HepG2 (cell line): ENCODE measurements at regions not wholly inside any gene's neighbourhood (a gene's known extent, or its start where the extent isn't known, plus 50 kb on each side); places are given as distances from the start of the nearest gene placed in this dataset.

Experiments
- ATAC-seq: fragments of 200-7000 bp; cut with Tn5 transposase; 3 replicates; pipeline ENCODE4 v1.9.1; 2020; ENCODE audit warnings: mild to moderate bottlenecking, moderate library complexity
- BruUV-seq: library from RNA; stranded (reverse); fragments of 400-500 nt; replicated peaks from 2 replicates; lab custom pipeline; 2021; lab: Mats Ljungman, UMichigan
- CTCF ChIA-PET: fragments of 300-600 bp; formaldehyde crosslinking; extraction: SDS; loops from one replicate; lab custom pipeline; 2021; ENCODE audit warnings: low total read pairs, inconsistent platforms, low intra/inter-chr PET ratio; lab: Yijun Ruan, JAX
- POLR2A ChIA-PET: fragments of 350-600 bp; sonication (Branson Sonifier 250); formaldehyde crosslinking; loops from one replicate; lab custom pipeline; 2020; ENCODE audit warnings: antibody characterized with exemption, inconsistent platforms; lab: Yijun Ruan, JAX
- DNase-seq: peaks from one replicate; pipeline ENCODE4 v3.0.0-alpha.2; 2015; ENCODE audit warnings: low spot score
- FAIRE-seq: peaks from 3 replicates; lab custom pipeline; 2011; peaks lifted over from hg19 to GRCh38; lab: Jason Lieb, UNC
- H2AFZ ChIP-seq: one replicate; pipeline ENCODE4 v1.6.1; 2011; ENCODE audit warnings: low read length, inconsistent platforms
- H3K27ac ChIP-seq: fragments of 300-600 bp; 3 replicates; pipeline ENCODE4 v1.8.0; 2011; ENCODE audit warnings: mixed run types, mild to moderate bottlenecking, mixed read lengths, low read length, inconsistent platforms; ENCODE audit not compliant: insufficient read depth; ENCODE audit errors: extremely low read length
- H3K27me3 ChIP-seq, 2 experiments: fragments of 200-600 bp in 1 of 2; 2 replicates in 1 of 2; 3 replicates in 1 of 2; pipeline versions ENCODE4 v1.6.0 to v1.8.0; 2011; ENCODE audit warnings: low read length in 2 of 2, mild to moderate bottlenecking in 2 of 2, moderate library complexity in 2 of 2, inconsistent platforms in 1 of 2; ENCODE audit not compliant: insufficient read depth in 2 of 2, control insufficient read depth in 1 of 2
- H3K36me3 ChIP-seq, 2 experiments: fragments of 200-600 bp in 1 of 2; replicated peaks in 1 of 2; 2 replicates in 1 of 2; 3 replicates in 1 of 2; pipeline versions ENCODE4 v1.5.1 to v1.8.0; 2011; ENCODE audit warnings: low read length in 2 of 2, inconsistent platforms in 1 of 2; ENCODE audit not compliant: insufficient read depth in 2 of 2, control insufficient read depth in 1 of 2
- H3K4me1 ChIP-seq: 2 replicates; pipeline ENCODE4 v1.5.1; 2012; ENCODE audit warnings: low read length, inconsistent platforms; ENCODE audit not compliant: insufficient read depth
- H3K4me2 ChIP-seq: 2 replicates; pipeline ENCODE4 v1.6.0; 2011; ENCODE audit warnings: low read depth, low read length, inconsistent platforms
- H3K4me3 ChIP-seq, 3 experiments: fragments of 200-600 bp in 1 of 3; sonication (generic), shearing (Covaris generic) in 1 of 3; replicated peaks in 1 of 3; 2 replicates each; pipeline ENCODE4 v1.5.1; 2011 to 2016; ENCODE audit warnings: low read length in 3 of 3, inconsistent platforms in 2 of 3, low read depth in 2 of 3, mild to moderate bottlenecking in 2 of 3, control low read depth in 1 of 3, mixed read lengths in 1 of 3; ENCODE audit not compliant: insufficient read depth in 1 of 3
- H3K79me2 ChIP-seq: one replicate; pipeline ENCODE4 v1.6.1; 2011; ENCODE audit warnings: low read length, inconsistent platforms; ENCODE audit not compliant: insufficient read depth
- H3K9ac ChIP-seq: 2 replicates; pipeline ENCODE4 v1.6.0; 2011; ENCODE audit warnings: mild to moderate bottlenecking, low read depth, low read length, inconsistent platforms; ENCODE audit not compliant: insufficient read depth
- H3K9me3 ChIP-seq: 2 replicates; pipeline ENCODE4 v1.5.1; 2012; ENCODE audit warnings: mild to moderate bottlenecking, low read length
- H4K20me1 ChIP-seq: 2 replicates; pipeline ENCODE4 v1.6.0; 2011; ENCODE audit warnings: inconsistent platforms, mild to moderate bottlenecking, low read length, moderate library complexity; ENCODE audit not compliant: insufficient read depth
- CBX2 ChIP-seq, 2 experiments: fragments of 200-600 bp in 1 of 2; sonication (generic); formaldehyde crosslinking in 1 of 2; IDR thresholded peaks; 2 replicates each; pipeline versions ENCODE4 v1.7.0 to v1.8.1; 2018 to 2022; ENCODE audit warnings: low read depth in 2 of 2, low read length in 1 of 2, mild to moderate bottlenecking in 1 of 2, missing genetic modification reagents in 1 of 2
- HNF4A ChIP-seq: sonication (generic); formaldehyde crosslinking; IDR thresholded peaks from 2 replicates; pipeline ENCODE4 v1.4.0; 2020; ENCODE audit warnings: missing genetic modification reagents
- KIAA2018 ChIP-seq: sonication (generic); formaldehyde crosslinking; IDR thresholded peaks from 2 replicates; pipeline ENCODE4 v1.5.0; 2020; ENCODE audit warnings: mild to moderate bottlenecking, missing genetic modification reagents, borderline replicate concordance
- MAFK ChIP-seq, 2 experiments: IDR thresholded peaks in 1 of 2; conservative IDR thresholded peaks in 1 of 2; 2 replicates each; pipeline ENCODE4 v1.6.1; 2011; ENCODE audit warnings: improper control_type of control experiment in 2 of 2, low read length in 2 of 2
- NFRKB ChIP-seq: fragments of 450-650 bp; IDR thresholded peaks from 2 replicates; pipeline ENCODE4 v1.6.1; 2017
- PLRG1 ChIP-seq: fragments of 450-650 bp; conservative IDR thresholded peaks from 2 replicates; pipeline ENCODE4 v1.6.1; 2016
- RFX3 ChIP-seq: IDR thresholded peaks from 2 replicates; pipeline ENCODE4 v1.6.1; 2016; ENCODE audit warnings: missing biosample characterization, missing genetic modification reagents
- ZNF350 ChIP-seq: sonication (generic); formaldehyde crosslinking; IDR thresholded peaks from 2 replicates; pipeline ENCODE4 v1.4.0; 2020; ENCODE audit warnings: mild to moderate bottlenecking, low read depth, missing genetic modification reagents, borderline replicate concordance
- ZNF562 ChIP-seq: sonication (generic); formaldehyde crosslinking; IDR thresholded peaks from 2 replicates; pipeline ENCODE4 v1.8.0; 2022; ENCODE audit warnings: missing genetic modification reagents, borderline replicate concordance
- WGBS: methylation state at CpG from one replicate; pipeline ENCODE4 v1.1.6; 2017; ENCODE audit warnings: low lambda C conversion rate; 5-methylcytosine and 5-hydroxymethylcytosine counted together
- in situ Hi-C: cut with HindIII; loops from 2 replicates; pipeline ENCODE4 v1.10.0; 2017; ENCODE audit warnings: low pct_unique_long_range_greater_than_20kb; ENCODE audit not compliant: extremely low pct_ligation_motif_present
- intact Hi-C: fragments of 100-400 bp; cut with micrococcal nuclease; formaldehyde crosslinking; loops from one replicate; pipeline ENCODE4 v1.10.0; 2022; ENCODE audit not compliant: unreplicated experiment
- TF ChIP-seq, protein P1 (sequence below): IDR thresholded peaks from 2 replicates; pipeline ENCODE4 v1.6.1; 2016; ENCODE audit warnings: mild to moderate bottlenecking, missing biosample characterization, missing genetic modification reagents

GRCh38 chr10:78139341-78139740 is 105.7 kb downstream of the RPS24 start:
- in situ Hi-C loops (no loop called here), intact Hi-C loops (no loop called here)
- Histone ChIP-seq H3K4me2 (no peak overlapping the region), H3K4me1 (peaks cover 7% of the 10 kb centered on the region; the same call in 1 of the 2 replicates), H3K27ac (no peak overlapping the region), H4K20me1 (no peaks in the 10 kb centered on the region), H3K27me3 (no peaks in the 10 kb centered on the region), H3K36me3 (no peaks in the 10 kb centered on the region), H3K4me3 (no peak overlapping the region), H3K79me2 (no peaks in the 10 kb centered on the region), H2AFZ (no peak overlapping the region), H3K9me3 (no peaks in the 10 kb centered on the region), H3K9ac (no peak overlapping the region)
- peak; percentile 70 for ATAC-seq
- no TSS peak for BruUV-seq
- DNase-seq, result peak; percentile 3
- no peak for FAIRE-seq
- TF ChIP-seq, protein P1, sequence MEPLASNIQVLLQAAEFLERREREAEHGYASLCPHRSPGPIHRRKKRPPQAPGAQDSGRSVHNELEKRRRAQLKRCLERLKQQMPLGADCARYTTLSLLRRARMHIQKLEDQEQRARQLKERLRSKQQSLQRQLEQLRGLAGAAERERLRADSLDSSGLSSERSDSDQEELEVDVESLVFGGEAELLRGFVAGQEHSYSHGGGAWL (CRISPR knock-in tag), result no peak
- TF ChIP-seq HNF4A (peak; percentile 31; the same call in 1 of the 2 replicates), MAFK (conservative IDR thresholded peaks at IDR 0.05 in 1 of 2, IDR thresholded peaks at IDR 0.05 in 1 of 2; ENCODE audit: low read length in 2 of 2) (no peak)
- ChIA-PET POLR2A (no interaction called here), CTCF (no interaction called here)
- WGBS, result 2% methylated on average over 8 of the region's 9 CpGs

GRCh38 chr10:78140066-78140630 is 106.5 kb downstream of the RPS24 start:
- no peak overlapping the region for H3K4me2 ChIP-seq
- ATAC-seq (no peak), DNase-seq (no peak), FAIRE-seq (no peak)
- H4K20me1 ChIP-seq, result no peaks in the 10 kb centered on the region
- H2AFZ ChIP-seq, result no peak overlapping the region
- POLR2A ChIA-PET, result no interaction called here
- no peaks in the 10 kb centered on the region for H3K79me2 ChIP-seq
- peaks cover 7% of the 10 kb centered on the region; the same call in 1 of the 2 replicates for H3K4me1 ChIP-seq
- H3K36me3 ChIP-seq, result no peaks in the 10 kb centered on the region
- H3K9ac ChIP-seq, result no peak overlapping the region
- H3K4me3 ChIP-seq, result no peak overlapping the region
- intact Hi-C loops, result loop anchor here (5.0 kb wide), 1 partner anchor 307 kb away; no protein-coding TSS in a partner anchor
- no peak overlapping the region for H3K27ac ChIP-seq
- H3K27me3 ChIP-seq, result no peaks in the 10 kb centered on the region
- CTCF ChIA-PET, result no interaction called here
- H3K9me3 ChIP-seq, result no peaks in the 10 kb centered on the region
- BruUV-seq, result no TSS peak
- WGBS, result 37% methylated on average over 6 of the region's 6 CpGs
- in situ Hi-C loops, result no loop called here
- TF ChIP-seq NFRKB (no peak), ZNF350 (CRISPR knock-in tag) (no peak), CBX2 (IDR thresholded peaks at IDR 0.05; ENCODE audit: low read depth, low read length) (no peak), CBX2 (CRISPR knock-in tag; IDR thresholded peaks at IDR 0.05; ENCODE audit: low read depth) (no peak), KIAA2018 (CRISPR knock-in tag) (no peak), ZNF562 (CRISPR knock-in tag) (no peak), PLRG1 (no peak), RFX3 (CRISPR knock-in tag) (no peak)
